Suprapubic skin (tissue), 4 donors: ENCODE measurements at regions not wholly inside any gene's neighbourhood (a gene's known extent, or its start where the extent isn't known, plus 50 kb on each side); places are given as distances from the start of the nearest gene placed in this dataset.

Experiments
- DNase-seq, 2 donors: peaks; one replicate each; pipeline ENCODE4 v3.0.0-alpha.2; 2019; ENCODE audit warnings: low spot score in 2 of 2
- H3K27ac ChIP-seq: fragments of 200-600 bp; sonication (generic); one replicate; pipeline ENCODE4 v1.5.1; 2019
- H3K27me3 ChIP-seq: fragments of 200-600 bp; sonication (generic); one replicate; pipeline ENCODE4 v1.5.1; 2019
- H3K36me3 ChIP-seq: fragments of 200-600 bp; sonication (generic); one replicate; pipeline ENCODE4 v1.5.1; 2019
- H3K4me1 ChIP-seq: fragments of 200-600 bp; sonication (generic); one replicate; pipeline ENCODE4 v1.5.1; 2019
- H3K4me3 ChIP-seq: fragments of 200-600 bp; sonication (generic); one replicate; pipeline ENCODE4 v1.5.1; 2019; ENCODE audit warnings: mild to moderate bottlenecking
- H3K9me3 ChIP-seq: fragments of 200-600 bp; sonication (generic); one replicate; pipeline ENCODE4 v1.5.1; 2019
- EP300 ChIP-seq: sonication (generic); formaldehyde crosslinking; IDR thresholded peaks from one replicate; pipeline ENCODE4 v1.6.1; 2017; ENCODE audit warnings: antibody characterized with exemption
- POLR2A ChIP-seq, 2 donors: fragments of 450-650 bp; IDR thresholded peaks; one replicate each; pipeline ENCODE4 v1.6.1; 2017; ENCODE audit warnings: antibody characterized with exemption in 2 of 2, mild to moderate bottlenecking in 2 of 2, moderate library complexity in 2 of 2
- POLR2AphosphoS5 ChIP-seq, 3 donors: sonication (generic); formaldehyde crosslinking; IDR thresholded peaks; one replicate each; pipeline ENCODE4 v1.6.1; 2017; ENCODE audit warnings: antibody characterized with exemption in 3 of 3
- WGBS: methylation state at CpG from one replicate; pipeline ENCODE4 v1.1.5; 2018; 5-methylcytosine and 5-hydroxymethylcytosine counted together
- TF ChIP-seq, protein P1 (sequence below), 2 donors: fragments of 200-600 bp in 1 of 2; fragments of 450-650 bp in 1 of 2; sonication (generic) in 1 of 2; IDR thresholded peaks; one replicate each; pipeline ENCODE4 v1.5.1; 2016 to 2019; ENCODE audit warnings: antibody characterized with exemption in 2 of 2, mild to moderate bottlenecking in 1 of 2, moderate library complexity in 1 of 2

- Histone ChIP-seq H3K9me3 (peaks cover 16% of the 10 kb centered on the region), H3K4me1 (peaks cover 33% of the 10 kb centered on the region), H3K4me3 (no peak overlapping the region), H3K36me3 (no peaks in the 10 kb centered on the region), H3K27me3 (no peaks in the 10 kb centered on the region), H3K27ac (no peak overlapping the region)
- DNase-seq = no peak
- 70% methylated on average over 1 of the region's 1 CpG for WGBS
- TF ChIP-seq, protein P1, sequence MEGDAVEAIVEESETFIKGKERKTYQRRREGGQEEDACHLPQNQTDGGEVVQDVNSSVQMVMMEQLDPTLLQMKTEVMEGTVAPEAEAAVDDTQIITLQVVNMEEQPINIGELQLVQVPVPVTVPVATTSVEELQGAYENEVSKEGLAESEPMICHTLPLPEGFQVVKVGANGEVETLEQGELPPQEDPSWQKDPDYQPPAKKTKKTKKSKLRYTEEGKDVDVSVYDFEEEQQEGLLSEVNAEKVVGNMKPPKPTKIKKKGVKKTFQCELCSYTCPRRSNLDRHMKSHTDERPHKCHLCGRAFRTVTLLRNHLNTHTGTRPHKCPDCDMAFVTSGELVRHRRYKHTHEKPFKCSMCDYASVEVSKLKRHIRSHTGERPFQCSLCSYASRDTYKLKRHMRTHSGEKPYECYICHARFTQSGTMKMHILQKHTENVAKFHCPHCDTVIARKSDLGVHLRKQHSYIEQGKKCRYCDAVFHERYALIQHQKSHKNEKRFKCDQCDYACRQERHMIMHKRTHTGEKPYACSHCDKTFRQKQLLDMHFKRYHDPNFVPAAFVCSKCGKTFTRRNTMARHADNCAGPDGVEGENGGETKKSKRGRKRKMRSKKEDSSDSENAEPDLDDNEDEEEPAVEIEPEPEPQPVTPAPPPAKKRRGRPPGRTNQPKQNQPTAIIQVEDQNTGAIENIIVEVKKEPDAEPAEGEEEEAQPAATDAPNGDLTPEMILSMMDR (IDR thresholded peaks at IDR 0.05) = no peak
- TF ChIP-seq POLR2A (IDR thresholded peaks at IDR 0.05) (no peak), POLR2AphosphoS5 (IDR thresholded peaks at IDR 0.05) (no peak), EP300 (no peak)
These were observed 130.2 kb downstream of the VAPA start for GRCh38 chr18:10044054-10044453.

DNA sequence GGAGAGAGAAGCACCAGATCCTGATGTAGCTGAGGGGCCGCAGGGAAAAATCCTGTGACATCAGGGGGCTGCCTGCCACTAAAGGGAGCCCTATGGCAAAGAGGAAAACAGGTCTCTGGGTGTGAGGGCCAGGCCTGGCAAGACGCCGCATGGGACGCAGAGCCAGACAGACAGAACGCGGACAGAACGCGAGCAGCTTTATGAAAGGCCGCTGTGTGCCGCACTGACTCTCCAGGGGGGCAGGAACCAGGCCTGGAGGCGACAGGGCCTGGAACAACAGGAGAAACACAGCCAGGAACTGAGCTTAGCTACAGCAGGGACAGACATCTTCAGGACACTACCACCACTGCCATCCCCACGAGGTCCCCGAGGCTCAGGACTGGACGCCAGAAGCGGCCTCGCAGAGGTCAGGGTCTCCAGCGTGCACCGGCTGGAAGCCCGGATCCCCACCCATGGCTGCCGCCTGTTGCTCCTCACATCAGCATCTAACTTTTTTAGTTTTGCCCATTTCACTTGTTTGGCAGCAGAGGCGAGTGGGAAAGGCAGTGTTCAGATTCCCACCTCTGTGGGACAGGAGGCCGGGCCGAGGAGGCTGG lies 131.6 kb downstream of the VAPA start:
- TF ChIP-seq EP300 = no peak
- TF ChIP-seq POLR2AphosphoS5 (IDR thresholded peaks at IDR 0.05) = no peak
- TF ChIP-seq, protein P1 (IDR thresholded peaks at IDR 0.05) = no peak
- TF ChIP-seq POLR2A (IDR thresholded peaks at IDR 0.05) = no peak
- H3K27ac ChIP-seq = peak overlapping the region; percentile 47
- 60% methylated on average over 15 of the region's 23 CpGs for WGBS
- peaks cover 16% of the 10 kb centered on the region for H3K9me3 ChIP-seq
- no peak for DNase-seq
- no peaks in the 10 kb centered on the region for H3K27me3 ChIP-seq
- H3K4me3 ChIP-seq = no peak overlapping the region
- no peaks in the 10 kb centered on the region for H3K36me3 ChIP-seq
- H3K4me1 ChIP-seq = peaks cover 25% of the 10 kb centered on the region

- TF ChIP-seq POLR2A (IDR thresholded peaks at IDR 0.05) (no peak), EP300 (no peak), POLR2AphosphoS5 (IDR thresholded peaks at IDR 0.05) (no peak)
- TF ChIP-seq, protein P1 (IDR thresholded peaks at IDR 0.05) = no peak
- H3K4me3 ChIP-seq = no peak overlapping the region
- 68% methylated on average over 13 of the region's 13 CpGs for WGBS
- peak in 1 of 2 donors; percentile 57 for DNase-seq
- peaks cover 16% of the 10 kb centered on the region for H3K9me3 ChIP-seq
- peaks cover 23% of the 10 kb centered on the region for H3K4me1 ChIP-seq
- H3K36me3 ChIP-seq = no peaks in the 10 kb centered on the region
- H3K27me3 ChIP-seq = no peaks in the 10 kb centered on the region
- H3K27ac ChIP-seq = peak overlapping the region; percentile 47
These were observed 132.5 kb downstream of the VAPA start for GRCh38 chr18:10046178-10046807.

- peak in 1 of 2 donors; percentile 8 for DNase-seq
- TF ChIP-seq, protein P1 (IDR thresholded peaks at IDR 0.05) = no peak
- no peak for TF ChIP-seq POLR2A (IDR thresholded peaks at IDR 0.05)
- no peak for TF ChIP-seq EP300
- TF ChIP-seq POLR2AphosphoS5 (IDR thresholded peaks at IDR 0.05) = no peak
These were observed 133.4 kb downstream of the VAPA start for GRCh38 chr18:10047237-10047636.

GRCh38 chr18:10049747-10050146 lies 135.9 kb downstream of the VAPA start:
- Histone ChIP-seq H3K9me3 (no peaks in the 10 kb centered on the region), H3K27ac (no peak overlapping the region), H3K4me3 (no peak overlapping the region), H3K4me1 (peaks cover 25% of the 10 kb centered on the region), H3K27me3 (no peaks in the 10 kb centered on the region), H3K36me3 (no peaks in the 10 kb centered on the region)
- 87% methylated on average over 3 of the region's 3 CpGs for WGBS
- no peak for TF ChIP-seq POLR2AphosphoS5 (IDR thresholded peaks at IDR 0.05)
- TF ChIP-seq EP300 = no peak
- TF ChIP-seq, protein P1 (IDR thresholded peaks at IDR 0.05) = no peak
- no peak for TF ChIP-seq POLR2A (IDR thresholded peaks at IDR 0.05)
- peak in 1 of 2 donors; percentile 19 for DNase-seq

More at GRCh38 chr18:10047237-10047636, 133.4 kb downstream of the VAPA start:
- no peak overlapping the region for H3K27ac ChIP-seq
- no peaks in the 10 kb centered on the region for H3K27me3 ChIP-seq
- H3K9me3 ChIP-seq = peaks cover 13% of the 10 kb centered on the region
- 89% methylated on average over 6 of the region's 6 CpGs for WGBS
- H3K4me3 ChIP-seq = no peak overlapping the region
- H3K4me1 ChIP-seq = peaks cover 25% of the 10 kb centered on the region
- no peaks in the 10 kb centered on the region for H3K36me3 ChIP-seq
